Right lobe of liver (tissue), 6 donors: ENCODE measurements at regions not wholly inside any gene's neighbourhood (a gene's known extent, or its start where the extent isn't known, plus 50 kb on each side); places are given as distances from the start of the nearest gene placed in this dataset.

ENCODE experiments used
- ATAC-seq, 4 donors: fragments of 200-7000 bp; cut with Tn5 transposase; one replicate each; pipeline ENCODE4 v1.9.1; 2020; ENCODE audit warnings: mild to moderate bottlenecking in 4 of 4, moderate library complexity in 4 of 4
- DNase-seq, 3 donors: peaks; one replicate each; pipeline ENCODE4 v3.0.0-alpha.2; 2020
- H3K27ac ChIP-seq, 3 donors: fragments of 200-600 bp; one replicate each; pipeline ENCODE4 v1.8.0; 2022
- H3K27me3 ChIP-seq, 2 donors: fragments of 200-600 bp; one replicate each; pipeline ENCODE4 v1.8.0; 2022
- H3K36me3 ChIP-seq, 4 donors: fragments of 200-600 bp; sonication (generic) in 1 of 4; one replicate each; pipeline versions ENCODE4 v1.5.1 to v1.8.0; 2017 to 2022; ENCODE audit warnings: control low read depth in 1 of 4
- H3K4me1 ChIP-seq, 4 donors: fragments of 200-600 bp; sonication (generic) in 1 of 4; one replicate each; pipeline versions ENCODE4 v1.5.1 to v1.8.0; 2017 to 2022; ENCODE audit warnings: control low read depth in 1 of 4
- H3K4me3 ChIP-seq, 3 donors: fragments of 200-600 bp; one replicate each; pipeline ENCODE4 v1.8.0; 2022
- H3K9me3 ChIP-seq, 4 donors: fragments of 200-600 bp; sonication (generic) in 1 of 4; one replicate each; pipeline versions ENCODE4 v1.5.1 to v1.8.0; 2017 to 2022; ENCODE audit warnings: control low read depth in 1 of 4
- CTCF ChIP-seq, 4 donors: fragments of 200-600 bp in 3 of 4; fragments of 450-650 bp in 1 of 4; IDR thresholded peaks; one replicate each; pipeline versions ENCODE4 v1.5.1 to v1.8.0; 2016 to 2022; ENCODE audit warnings: antibody characterized with exemption in 4 of 4, mild to moderate bottlenecking in 2 of 4
- POLR2A ChIP-seq: fragments of 450-650 bp; IDR thresholded peaks from one replicate; pipeline ENCODE4 v1.6.1; 2017; ENCODE audit warnings: antibody characterized with exemption, mild to moderate bottlenecking
- WGBS: methylation state at CpG from one replicate; pipeline ENCODE4 v1.1.6; 2018; ENCODE audit warnings: low coverage, low lambda C conversion rate; ENCODE audit not compliant: insufficient coverage; ENCODE audit errors: missing lambda C conversion rate; 5-methylcytosine and 5-hydroxymethylcytosine counted together
- intact Hi-C, 2 donors: fragments of 100-400 bp; cut with DNase I; formaldehyde crosslinking; loops; one replicate each; pipeline versions ENCODE4 v1.11.2 to v1.14.1; 2022
- donor health status: DM: no; HTN: yes; CAD: no.
- donor health status: DM: no; HTN: no; CAD: no.
- donor health status: DM: no; HTN: no; CAD: no.
- donor health status: DM: no; HTN: yes; CAD: no.
- donor health status: DM: no; HTN: yes; CAD: no.

- no peak for ATAC-seq
- 24% methylated on average over 6 of the region's 8 CpGs for WGBS
Measured at GRCh38 chr1:87179851-87180519, 148.7 kb upstream of the LMO4 start.

GRCh38 chr1:87180682-87181081, 148.0 kb upstream of the LMO4 start:
- no peak for TF ChIP-seq CTCF (IDR thresholded peaks at IDR 0.05)
- TF ChIP-seq POLR2A = no peak
- 34% methylated on average over 2 of the region's 3 CpGs for WGBS
- Histone ChIP-seq H3K36me3 (no peaks in the 10 kb centered on the region), H3K27me3 (no peaks in the 10 kb centered on the region), H3K4me1 (no peaks in the 10 kb centered on the region), H3K27ac (no peak overlapping the region), H3K9me3 (no peaks in the 10 kb centered on the region), H3K4me3 (no peak overlapping the region)
- ATAC-seq (no peak), DNase-seq (no peak)
- intact Hi-C loops = no loop called here

More at GRCh38 chr1:87179851-87180519, 148.7 kb upstream of the LMO4 start:
- Histone ChIP-seq H3K9me3 (no peaks in the 10 kb centered on the region), H3K4me1 (no peaks in the 10 kb centered on the region), H3K27ac (no peak overlapping the region), H3K36me3 (no peaks in the 10 kb centered on the region), H3K4me3 (no peak overlapping the region), H3K27me3 (no peaks in the 10 kb centered on the region)
- intact Hi-C loops = no loop called here
- DNase-seq = no peak
- no peak for TF ChIP-seq POLR2A
- no peak for TF ChIP-seq CTCF (IDR thresholded peaks at IDR 0.05)

GRCh38 chr1:87182611-87183010, 146.1 kb upstream of the LMO4 start:
- no peaks in the 10 kb centered on the region for H3K9me3 ChIP-seq

GRCh38 chr1:87185077-87185476, 143.6 kb upstream of the LMO4 start:
- DNase-seq (no peak), ATAC-seq (no peak)
- no peak for TF ChIP-seq POLR2A
- TF ChIP-seq CTCF (IDR thresholded peaks at IDR 0.05) = no peak
- Histone ChIP-seq H3K9me3 (no peaks in the 10 kb centered on the region), H3K4me1 (no peaks in the 10 kb centered on the region), H3K27ac (no peak overlapping the region), H3K36me3 (no peaks in the 10 kb centered on the region), H3K27me3 (no peaks in the 10 kb centered on the region), H3K4me3 (no peak overlapping the region)
- intact Hi-C loops = no loop called here
- WGBS = 71% methylated on average over 4 of the region's 4 CpGs

More at GRCh38 chr1:87182611-87183010, 146.1 kb upstream of the LMO4 start:
- H3K4me3 ChIP-seq = no peak overlapping the region
- ATAC-seq = no peak
- no peaks in the 10 kb centered on the region for H3K27me3 ChIP-seq
- no peaks in the 10 kb centered on the region for H3K36me3 ChIP-seq
- DNase-seq = no peak
- no peak overlapping the region for H3K27ac ChIP-seq
- H3K4me1 ChIP-seq = no peaks in the 10 kb centered on the region
- intact Hi-C loops = no loop called here
- TF ChIP-seq POLR2A = no peak
- no peak for TF ChIP-seq CTCF (IDR thresholded peaks at IDR 0.05)

GRCh38 chr1:87186346-87186745, 142.3 kb upstream of the LMO4 start:
- Histone ChIP-seq H3K4me3 (no peak overlapping the region), H3K36me3 (no peaks in the 10 kb centered on the region), H3K27ac (no peak overlapping the region), H3K9me3 (no peaks in the 10 kb centered on the region), H3K4me1 (no peaks in the 10 kb centered on the region), H3K27me3 (no peaks in the 10 kb centered on the region)
- intact Hi-C loops = no loop called here
- DNase-seq (no peak), ATAC-seq (no peak)
- TF ChIP-seq POLR2A (no peak), CTCF (IDR thresholded peaks at IDR 0.05) (no peak)
- 59% methylated on average over 3 of the region's 3 CpGs for WGBS
